ENCODE measurements at regions not wholly inside any gene's neighbourhood (a gene's known extent, or its start where the extent isn't known, plus 50 kb on each side); places are given as distances from the start of the nearest gene placed in this dataset.

GRCh38 chr3:135755330-135756105 is 210.0 kb upstream of the PPP2R3A start:
- no peak for DNase-seq

- DNase-seq, result no peak
Measured at GRCh38 chr3:135756106-135756668, 209.3 kb upstream of the PPP2R3A start.

GRCh38 chr3:135757421-135757820 is 208.1 kb upstream of the PPP2R3A start:
- no peak for DNase-seq

GRCh38 chr3:135758961-135759360 is 206.6 kb upstream of the PPP2R3A start:
- DNase-seq, result no peak

GRCh38 chr3:135759651-135760050 is 205.9 kb upstream of the PPP2R3A start:
- no peak for DNase-seq

- DNase-seq, result no peak
Measured at GRCh38 chr3:135760581-135760980, 204.9 kb upstream of the PPP2R3A start.

GRCh38 chr3:135762188-135762856 is 203.2 kb upstream of the PPP2R3A start:
- no peak for DNase-seq

- DNase-seq, result no peak
Measured at GRCh38 chr3:135766115-135766514, 199.4 kb upstream of the PPP2R3A start.

- no peak for DNase-seq
Measured at GRCh38 chr3:135771760-135772159, 193.8 kb upstream of the PPP2R3A start.

GRCh38 chr3:135779024-135779423 is 186.5 kb upstream of the PPP2R3A start:
- no peak for DNase-seq

GRCh38 chr3:135779590-135780235 is 185.8 kb upstream of the PPP2R3A start:
- no peak for DNase-seq

- DNase-seq, result no peak
Measured at GRCh38 chr3:135781026-135781815, 184.3 kb upstream of the PPP2R3A start.

- no peak for DNase-seq
Measured at GRCh38 chr3:135784557-135784956, 181.0 kb upstream of the PPP2R3A start.

GRCh38 chr3:135788146-135788545 is 177.4 kb upstream of the PPP2R3A start:
- no peak for DNase-seq

GRCh38 chr3:135788978-135789377 is 176.6 kb upstream of the PPP2R3A start:
- DNase-seq, result no peak

GRCh38 chr3:135792174-135792573 is 173.4 kb upstream of the PPP2R3A start:
- no peak for DNase-seq

GRCh38 chr3:135792858-135793475 is 172.6 kb upstream of the PPP2R3A start:
- no peak for DNase-seq

GRCh38 chr3:135800071-135800549 is 165.4 kb upstream of the PPP2R3A start:
- DNase-seq, result no peak

- no peak for DNase-seq
Measured at GRCh38 chr3:135801018-135801417, 164.5 kb upstream of the PPP2R3A start.

GRCh38 chr3:135802171-135802570 is 163.4 kb upstream of the PPP2R3A start:
- DNase-seq, result no peak

GRCh38 chr3:135803028-135803692 is 162.4 kb upstream of the PPP2R3A start:
- no peak for DNase-seq

- no peak for DNase-seq
Measured at GRCh38 chr3:135805752-135806151, 159.8 kb upstream of the PPP2R3A start.
